ENCODE measurements at regions not wholly inside any gene's neighbourhood (a gene's known extent, or its start where the extent isn't known, plus 50 kb on each side); places are given as distances from the start of the nearest gene placed in this dataset.

DNA sequence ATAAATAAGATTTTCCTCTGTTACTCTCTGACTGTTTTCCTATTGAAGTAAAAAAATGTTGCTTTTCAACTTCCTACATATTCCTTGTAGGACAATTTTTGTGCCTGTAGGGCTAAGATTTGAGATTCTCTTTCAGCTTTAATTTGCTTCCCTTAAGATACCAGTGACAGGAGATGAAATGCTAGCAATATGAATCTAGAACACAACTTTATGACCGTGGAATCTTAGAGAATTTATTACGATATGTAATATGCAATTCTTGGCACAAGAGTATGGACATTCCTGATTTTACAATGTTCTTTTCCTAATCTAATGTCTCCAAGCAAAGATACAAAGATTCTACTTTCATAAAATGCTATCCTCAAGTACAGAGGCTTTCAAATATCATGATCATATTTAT, 180.9 kb downstream of the KCNE4 start:
- WGBS, 2 donors: 82 to 84% methylated on average over 2 of the region's 2 CpGs
- Histone ChIP-seq H3K27ac (ENCODE audit: low read depth in 1 of 2, low read length in 1 of 2) (no peak overlapping the region), H3K36me3 (ENCODE audit: control insufficient read depth in 4 of 4, insufficient read depth in 4 of 4, low read length in 4 of 4) (no peaks in the 10 kb centered on the region), H3K4me1 (ENCODE audit: control insufficient read depth in 5 of 5, insufficient read depth in 5 of 5, low read length in 5 of 5) (no peaks in the 10 kb centered on the region), H3K4me3 (no peak overlapping the region), H3K9ac (ENCODE audit: insufficient read depth in 1 of 2, low read length in 2 of 2) (no peak overlapping the region), H3K9me3 (ENCODE audit: control insufficient read depth in 4 of 4, insufficient read depth in 3 of 4, low read length in 3 of 4) (no peaks in the 10 kb centered on the region), H3K27me3 (ENCODE audit: control insufficient read depth in 3 of 3, insufficient read depth in 3 of 3, low read length in 2 of 3) (no peaks in the 10 kb centered on the region)
- DNase-seq (no peak), ATAC-seq (ENCODE audit: insufficient read depth, low FRiP score) (no peak)
- TF ChIP-seq, protein P1, sequence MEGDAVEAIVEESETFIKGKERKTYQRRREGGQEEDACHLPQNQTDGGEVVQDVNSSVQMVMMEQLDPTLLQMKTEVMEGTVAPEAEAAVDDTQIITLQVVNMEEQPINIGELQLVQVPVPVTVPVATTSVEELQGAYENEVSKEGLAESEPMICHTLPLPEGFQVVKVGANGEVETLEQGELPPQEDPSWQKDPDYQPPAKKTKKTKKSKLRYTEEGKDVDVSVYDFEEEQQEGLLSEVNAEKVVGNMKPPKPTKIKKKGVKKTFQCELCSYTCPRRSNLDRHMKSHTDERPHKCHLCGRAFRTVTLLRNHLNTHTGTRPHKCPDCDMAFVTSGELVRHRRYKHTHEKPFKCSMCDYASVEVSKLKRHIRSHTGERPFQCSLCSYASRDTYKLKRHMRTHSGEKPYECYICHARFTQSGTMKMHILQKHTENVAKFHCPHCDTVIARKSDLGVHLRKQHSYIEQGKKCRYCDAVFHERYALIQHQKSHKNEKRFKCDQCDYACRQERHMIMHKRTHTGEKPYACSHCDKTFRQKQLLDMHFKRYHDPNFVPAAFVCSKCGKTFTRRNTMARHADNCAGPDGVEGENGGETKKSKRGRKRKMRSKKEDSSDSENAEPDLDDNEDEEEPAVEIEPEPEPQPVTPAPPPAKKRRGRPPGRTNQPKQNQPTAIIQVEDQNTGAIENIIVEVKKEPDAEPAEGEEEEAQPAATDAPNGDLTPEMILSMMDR (IDR thresholded peaks at IDR 0.05; ENCODE audit: control extremely low read depth, extremely low read depth): no peak

DNA sequence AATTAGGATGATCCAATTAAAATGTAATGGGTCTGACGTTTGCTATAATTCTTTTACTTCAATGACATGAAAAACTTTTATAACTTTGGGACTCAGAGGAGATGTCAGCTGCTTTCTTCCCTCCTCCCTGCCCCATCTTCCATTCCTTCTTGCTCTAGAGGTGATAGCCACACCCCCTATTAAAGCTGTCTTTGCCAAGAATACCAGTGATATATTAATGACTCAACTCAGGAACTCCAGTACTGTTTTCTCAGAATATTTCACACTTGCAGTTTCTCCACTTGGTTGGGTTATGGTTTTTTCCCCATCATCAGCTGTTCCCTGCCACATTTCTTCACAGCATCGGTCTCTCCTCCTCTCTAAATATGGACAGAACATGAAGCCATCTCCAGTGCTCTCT, 184.0 kb downstream of the KCNE4 start:
- H3K9ac ChIP-seq (ENCODE audit: insufficient read depth in 1 of 2, low read length in 2 of 2): no peak overlapping the region
- no peaks in the 10 kb centered on the region for H3K4me1 ChIP-seq (ENCODE audit: control insufficient read depth in 5 of 5, insufficient read depth in 5 of 5, low read length in 5 of 5)
- WGBS, 2 donors: 70 to 72% methylated on average over 2 of the region's 2 CpGs
- H3K27ac ChIP-seq (ENCODE audit: low read depth in 1 of 2, low read length in 1 of 2): no peak overlapping the region
- H3K9me3 ChIP-seq (ENCODE audit: control insufficient read depth in 4 of 4, insufficient read depth in 3 of 4, low read length in 3 of 4): no peaks in the 10 kb centered on the region
- no peak for ATAC-seq (ENCODE audit: insufficient read depth, low FRiP score)
- H3K27me3 ChIP-seq (ENCODE audit: control insufficient read depth in 3 of 3, insufficient read depth in 3 of 3, low read length in 2 of 3): no peaks in the 10 kb centered on the region
- no peak for DNase-seq
- H3K36me3 ChIP-seq (ENCODE audit: control insufficient read depth in 4 of 4, insufficient read depth in 4 of 4, low read length in 4 of 4): no peaks in the 10 kb centered on the region
- TF ChIP-seq, protein P1 (IDR thresholded peaks at IDR 0.05; ENCODE audit: control extremely low read depth, extremely low read depth): no peak
- no peak overlapping the region for H3K4me3 ChIP-seq

DNA sequence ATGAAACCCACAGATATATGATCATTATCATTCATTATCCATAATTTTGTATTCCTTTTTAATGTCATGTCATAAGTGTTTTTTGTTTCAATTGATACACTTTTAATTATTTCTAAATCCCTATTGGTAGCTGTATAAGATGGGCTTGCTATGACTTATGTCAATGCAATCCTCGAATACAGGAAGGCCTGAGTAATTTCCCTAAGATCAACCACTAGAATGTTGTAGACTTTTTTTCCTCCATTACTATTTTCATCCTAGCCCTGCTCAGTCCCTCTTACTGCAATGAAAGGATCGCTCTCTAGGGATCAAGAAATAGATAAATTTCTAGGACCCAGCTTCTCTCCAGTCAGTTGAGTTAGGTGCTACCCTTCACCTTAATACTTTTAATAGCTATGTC, 186.3 kb downstream of the KCNE4 start:
- no peak overlapping the region for H3K4me3 ChIP-seq
- 84 to 86% methylated on average over 2 of the region's 2 CpGs for WGBS, 2 donors
- H3K9ac ChIP-seq (ENCODE audit: insufficient read depth in 1 of 2, low read length in 2 of 2): no peak overlapping the region
- H3K36me3 ChIP-seq (ENCODE audit: control insufficient read depth in 4 of 4, insufficient read depth in 4 of 4, low read length in 4 of 4): no peaks in the 10 kb centered on the region
- no peak overlapping the region for H3K27ac ChIP-seq (ENCODE audit: low read depth in 1 of 2, low read length in 1 of 2)
- H3K9me3 ChIP-seq (ENCODE audit: control insufficient read depth in 4 of 4, insufficient read depth in 3 of 4, low read length in 3 of 4): no peaks in the 10 kb centered on the region
- H3K27me3 ChIP-seq (ENCODE audit: control insufficient read depth in 3 of 3, insufficient read depth in 3 of 3, low read length in 2 of 3): no peaks in the 10 kb centered on the region
- no peaks in the 10 kb centered on the region for H3K4me1 ChIP-seq (ENCODE audit: control insufficient read depth in 5 of 5, insufficient read depth in 5 of 5, low read length in 5 of 5)
- TF ChIP-seq, protein P1 (IDR thresholded peaks at IDR 0.05; ENCODE audit: control extremely low read depth, extremely low read depth): no peak
- DNase-seq (no peak), ATAC-seq (ENCODE audit: insufficient read depth, low FRiP score) (no peak)

DNA sequence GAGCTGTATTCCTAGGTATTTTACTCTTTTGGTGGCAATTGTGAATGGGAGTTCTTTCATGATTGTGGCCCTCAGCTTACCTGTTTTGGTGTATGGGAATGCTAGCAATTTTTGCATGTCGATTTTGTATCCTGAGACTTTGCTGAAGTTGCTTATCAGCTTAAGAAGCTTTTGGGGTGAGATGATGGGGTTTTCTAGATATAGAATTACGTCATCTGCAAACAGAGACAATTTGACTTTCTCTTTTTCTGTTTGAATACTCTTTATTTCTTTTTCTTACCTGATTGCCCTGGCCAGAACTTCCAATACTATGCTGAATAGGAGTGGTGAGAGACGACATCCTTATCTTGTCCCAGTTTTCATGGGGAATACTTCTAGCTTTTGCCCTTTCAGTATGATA, 191.2 kb downstream of the KCNE4 start:
- Histone ChIP-seq H3K27ac (ENCODE audit: low read depth in 1 of 2, low read length in 1 of 2) (no peak overlapping the region), H3K36me3 (ENCODE audit: control insufficient read depth in 4 of 4, insufficient read depth in 4 of 4, low read length in 4 of 4) (no peaks in the 10 kb centered on the region), H3K4me1 (ENCODE audit: control insufficient read depth in 5 of 5, insufficient read depth in 5 of 5, low read length in 5 of 5) (no peaks in the 10 kb centered on the region), H3K27me3 (ENCODE audit: control insufficient read depth in 3 of 3, insufficient read depth in 3 of 3, low read length in 2 of 3) (no peaks in the 10 kb centered on the region), H3K9ac (ENCODE audit: insufficient read depth in 1 of 2, low read length in 2 of 2) (no peak overlapping the region), H3K9me3 (ENCODE audit: control insufficient read depth in 4 of 4, insufficient read depth in 3 of 4, low read length in 3 of 4) (peaks cover 0 to 3% (median 0%) of the 10 kb centered on the region in 4 donors), H3K4me3 (no peak overlapping the region)
- TF ChIP-seq, protein P1 (IDR thresholded peaks at IDR 0.05; ENCODE audit: control extremely low read depth, extremely low read depth): no peak
- WGBS, 2 donors: 77 to 80% methylated on average over 3 of the region's 3 CpGs
- no peak for DNase-seq
- no peak for ATAC-seq (ENCODE audit: insufficient read depth, low FRiP score)

Data from lung (tissue), 11 donors.